Fibroblast of villous mesenchyme (primary cell): ENCODE measurements at regions not wholly inside any gene's neighbourhood (a gene's known extent, or its start where the extent isn't known, plus 50 kb on each side); places are given as distances from the start of the nearest gene placed in this dataset.

Experiments
- DNase-seq: peaks from one replicate; pipeline ENCODE4 v3.0.0-alpha.2; 2010; ENCODE audit warnings: low read depth
- H3K4me3 ChIP-seq: 2 replicates; pipeline ENCODE4 v1.5.1; 2011; ENCODE audit warnings: low read depth, mild to moderate bottlenecking, low read length
- CTCF ChIP-seq: IDR thresholded peaks from 2 replicates; pipeline ENCODE4 v1.5.1; 2012; ENCODE audit warnings: low read depth, mild to moderate bottlenecking, low read length; ENCODE audit not compliant: insufficient read depth

- DNase-seq: no peak
- H3K4me3 ChIP-seq: no peak overlapping the region
- no peak for TF ChIP-seq CTCF
Measured at GRCh38 chr6:80437221-80437620, 330.8 kb downstream of the BCKDHB start.

GRCh38 chr6:80436663-80437062 lies 330.2 kb downstream of the BCKDHB start:
- no peak for DNase-seq
- no peak for TF ChIP-seq CTCF
- no peak overlapping the region for H3K4me3 ChIP-seq

- DNase-seq: no peak
- TF ChIP-seq CTCF: no peak
- H3K4me3 ChIP-seq: no peak overlapping the region
Measured at GRCh38 chr6:80435457-80435856, 329.0 kb downstream of the BCKDHB start.

GRCh38 chr6:80434691-80435350 lies 328.4 kb downstream of the BCKDHB start:
- no peak for DNase-seq
- no peak for TF ChIP-seq CTCF
- H3K4me3 ChIP-seq: no peak overlapping the region

GRCh38 chr6:80433673-80434025 lies 327.2 kb downstream of the BCKDHB start:
- TF ChIP-seq CTCF: no peak
- DNase-seq: no peak
- no peak overlapping the region for H3K4me3 ChIP-seq

- DNase-seq: no peak
- TF ChIP-seq CTCF: no peak
- H3K4me3 ChIP-seq: no peak overlapping the region
Measured at GRCh38 chr6:80433010-80433672, 326.7 kb downstream of the BCKDHB start.
